Effector memory CD4-positive, alpha-beta T cell (primary cell): ENCODE measurements at regions not wholly inside any gene's neighbourhood (a gene's known extent, or its start where the extent isn't known, plus 50 kb on each side); places are given as distances from the start of the nearest gene placed in this dataset.

ENCODE experiments used
- DNase-seq, 3 donors: peaks; one replicate each; pipeline ENCODE4 v3.0.0-alpha.2; 2020
- H3K27ac ChIP-seq: 2 replicates; pipeline ENCODE4 v1.7.0; 2013; ENCODE audit warnings: mild to moderate bottlenecking, low read length, moderate library complexity; ENCODE audit not compliant: insufficient read depth, poor library complexity, severe bottlenecking
- H3K27me3 ChIP-seq: replicated peaks from 2 replicates; pipeline ENCODE4 v1.7.0; 2013; ENCODE audit warnings: mild to moderate bottlenecking, low read length; ENCODE audit not compliant: insufficient read depth, control insufficient read depth, poor library complexity, severe bottlenecking
- H3K36me3 ChIP-seq: 2 replicates; pipeline ENCODE4 v1.7.0; 2013; ENCODE audit warnings: mild to moderate bottlenecking, low read length, moderate library complexity; ENCODE audit not compliant: control insufficient read depth, insufficient read depth
- H3K4me1 ChIP-seq: 2 replicates; pipeline ENCODE4 v1.7.0; 2013; ENCODE audit warnings: low read length, mild to moderate bottlenecking; ENCODE audit not compliant: control insufficient read depth, insufficient read depth, poor library complexity, severe bottlenecking
- H3K4me3 ChIP-seq: 2 replicates; pipeline ENCODE4 v1.7.0; 2013; ENCODE audit warnings: low read length, low read depth, mild to moderate bottlenecking; ENCODE audit not compliant: insufficient read depth, poor library complexity, severe bottlenecking
- H3K9me3 ChIP-seq: 2 replicates; pipeline ENCODE4 v1.7.0; 2013; ENCODE audit warnings: mild to moderate bottlenecking, low read length, moderate library complexity; ENCODE audit not compliant: control insufficient read depth

DNA sequence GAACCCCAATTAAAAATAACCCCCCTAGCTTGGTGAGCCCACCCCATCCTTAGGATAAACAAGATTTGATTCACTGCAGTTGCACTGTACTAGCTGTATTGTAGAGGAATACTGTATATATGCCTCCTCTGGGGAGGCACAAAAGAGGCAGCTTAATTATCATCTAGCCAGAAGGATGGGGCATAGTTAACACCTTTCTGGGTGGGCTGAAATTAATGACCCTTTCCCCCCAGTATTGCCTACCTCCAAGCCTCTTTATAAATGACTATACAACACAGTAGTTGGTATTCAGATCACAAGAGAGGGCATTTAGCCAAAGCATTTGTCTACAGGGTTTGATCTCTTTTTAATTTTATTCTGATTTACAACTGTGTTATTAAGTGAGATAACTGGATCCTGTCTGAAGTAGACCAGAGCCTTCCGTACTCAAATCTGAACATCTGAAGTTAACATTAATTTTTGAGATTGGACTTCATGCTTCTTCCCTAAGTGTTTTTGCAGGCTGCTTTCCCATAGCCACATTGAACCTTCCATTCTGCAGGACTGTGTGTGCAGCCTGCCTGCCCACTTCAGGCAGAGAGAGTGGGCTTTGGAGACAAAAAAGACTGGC lies 807.0 kb upstream of the ARRDC4 start:
- Histone ChIP-seq H3K4me3 (no peak overlapping the region), H3K27ac (no peak overlapping the region), H3K9me3 (no peaks in the 10 kb centered on the region), H3K4me1 (no peaks in the 10 kb centered on the region), H3K27me3 (no peaks in the 10 kb centered on the region), H3K36me3 (no peaks in the 10 kb centered on the region)
- DNase-seq: no peak

DNA sequence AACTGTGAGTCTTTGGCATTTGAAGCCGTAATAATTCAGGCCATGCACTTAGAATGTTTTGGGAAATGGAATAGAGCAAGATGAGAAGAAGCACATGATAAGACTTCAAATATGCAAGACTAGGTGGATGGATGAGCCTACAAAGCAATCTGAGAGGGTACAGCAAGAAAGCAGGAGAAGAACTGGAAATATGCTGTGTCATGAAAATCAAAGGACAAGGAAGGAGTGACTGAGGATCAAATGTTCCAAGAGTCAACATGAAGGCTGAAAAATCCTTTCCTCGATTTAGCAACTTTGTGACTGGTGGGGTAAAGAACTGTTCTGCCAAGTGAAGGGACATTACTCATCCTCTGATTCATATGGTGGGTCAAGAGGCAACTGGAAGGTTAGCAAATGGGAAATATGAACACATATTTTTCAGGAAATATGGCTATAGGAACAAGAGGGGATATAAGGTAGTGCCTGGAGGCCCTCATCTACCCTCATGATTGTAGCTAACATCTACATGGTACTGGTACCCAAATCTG lies 803.7 kb upstream of the ARRDC4 start:
- DNase-seq: no peak
- H3K4me1 ChIP-seq: no peaks in the 10 kb centered on the region
- no peaks in the 10 kb centered on the region for H3K9me3 ChIP-seq
- no peaks in the 10 kb centered on the region for H3K36me3 ChIP-seq
- H3K27ac ChIP-seq: no peak overlapping the region
- H3K4me3 ChIP-seq: no peak overlapping the region
- H3K27me3 ChIP-seq: no peaks in the 10 kb centered on the region

DNA sequence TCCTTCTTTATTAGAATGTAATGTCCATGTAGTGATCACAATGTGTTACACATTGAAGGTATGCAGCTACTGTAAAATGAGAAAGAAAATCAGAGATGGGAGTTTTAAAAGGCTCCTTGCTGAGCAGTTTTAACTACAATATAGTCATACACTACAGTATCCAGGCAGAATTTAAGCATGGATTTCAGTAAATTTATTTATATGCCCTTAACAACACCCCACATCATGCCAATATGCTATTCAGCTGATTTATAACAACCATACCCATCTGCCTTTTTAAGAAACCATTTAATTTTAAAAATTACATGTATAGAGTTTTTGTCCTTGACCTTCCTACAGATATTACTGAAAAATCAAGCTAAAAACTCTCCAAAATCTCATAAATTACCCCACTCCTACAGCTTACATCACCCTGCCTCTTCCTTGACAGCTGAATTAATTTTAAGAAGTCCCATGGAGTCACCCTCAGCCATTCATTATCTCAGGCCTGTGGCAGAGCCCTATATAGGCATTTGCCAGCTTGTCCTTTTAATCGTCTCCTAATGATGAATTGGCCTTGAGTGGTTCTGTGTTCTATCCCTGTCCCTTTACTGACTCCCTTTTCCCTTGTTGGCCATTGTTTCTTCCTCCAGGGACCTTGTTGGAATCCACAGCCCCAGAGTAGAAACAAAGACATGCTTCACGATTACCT lies 797.6 kb upstream of the ARRDC4 start:
- DNase-seq: no peak
- no peaks in the 10 kb centered on the region for H3K27me3 ChIP-seq
- no peak overlapping the region for H3K4me3 ChIP-seq
- H3K4me1 ChIP-seq: no peaks in the 10 kb centered on the region
- no peak overlapping the region for H3K27ac ChIP-seq
- no peaks in the 10 kb centered on the region for H3K9me3 ChIP-seq
- H3K36me3 ChIP-seq: no peaks in the 10 kb centered on the region

DNA sequence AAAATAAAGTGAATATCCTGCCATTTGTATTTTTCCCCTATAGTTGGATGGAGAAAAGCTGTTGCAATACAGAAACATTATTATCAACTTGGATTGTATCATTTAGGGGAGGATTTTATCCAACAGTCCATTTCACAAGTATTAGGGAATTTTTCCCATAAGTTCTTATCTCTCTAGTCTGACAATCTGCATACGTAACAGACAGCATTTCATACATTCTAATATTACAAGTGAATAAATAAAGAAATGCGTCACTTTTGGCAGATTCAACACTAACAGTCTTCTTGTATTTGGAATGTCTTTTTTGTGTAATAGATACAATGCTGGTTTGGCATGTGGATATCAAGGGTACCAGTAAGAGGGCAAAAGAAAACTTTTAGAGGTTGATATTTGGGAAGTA lies 795.3 kb upstream of the ARRDC4 start:
- no peaks in the 10 kb centered on the region for H3K4me1 ChIP-seq
- H3K27ac ChIP-seq: no peak overlapping the region
- no peak for DNase-seq
- no peak overlapping the region for H3K4me3 ChIP-seq
- no peaks in the 10 kb centered on the region for H3K27me3 ChIP-seq
- no peaks in the 10 kb centered on the region for H3K9me3 ChIP-seq
- H3K36me3 ChIP-seq: no peaks in the 10 kb centered on the region

DNA sequence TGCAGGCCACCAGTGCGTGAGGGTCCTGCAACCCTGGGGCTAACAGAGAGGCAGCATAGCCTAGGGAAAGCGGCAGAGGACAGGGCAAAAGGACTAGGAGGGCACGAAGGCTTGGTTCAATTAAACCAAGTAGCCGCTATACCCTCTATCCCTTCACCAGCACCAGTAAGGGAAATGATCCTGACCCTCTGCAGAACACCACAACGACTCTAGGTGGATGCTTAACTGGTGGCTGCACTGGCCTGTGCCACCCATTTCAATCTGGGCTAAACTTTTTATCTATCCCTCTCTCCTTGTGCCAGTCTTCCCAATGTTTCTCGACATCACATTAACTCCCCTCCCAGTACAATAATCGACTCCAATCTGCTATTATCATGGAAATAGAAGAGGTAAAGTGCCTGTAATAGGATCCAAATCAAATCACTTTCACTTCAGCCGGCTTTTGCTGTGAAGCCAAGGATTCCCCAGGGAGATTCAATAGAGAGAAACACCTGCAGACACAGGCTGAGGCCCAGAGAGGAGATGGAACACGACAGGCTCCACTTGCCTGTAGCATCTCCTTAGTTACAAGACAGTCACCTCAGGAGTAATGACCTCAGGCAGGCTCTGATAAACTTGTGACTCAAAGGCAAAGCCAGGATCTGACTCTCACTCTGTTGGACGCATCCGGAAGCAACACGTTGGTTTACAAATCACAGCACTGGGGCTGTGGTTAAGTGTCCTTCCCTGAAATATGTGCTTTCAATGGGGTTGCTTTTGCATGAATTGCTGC lies 791.6 kb upstream of the ARRDC4 start:
- Histone ChIP-seq H3K9me3 (no peaks in the 10 kb centered on the region), H3K4me3 (no peak overlapping the region), H3K27ac (no peak overlapping the region), H3K4me1 (no peaks in the 10 kb centered on the region), H3K36me3 (no peaks in the 10 kb centered on the region), H3K27me3 (no peaks in the 10 kb centered on the region)
- no peak for DNase-seq

DNA sequence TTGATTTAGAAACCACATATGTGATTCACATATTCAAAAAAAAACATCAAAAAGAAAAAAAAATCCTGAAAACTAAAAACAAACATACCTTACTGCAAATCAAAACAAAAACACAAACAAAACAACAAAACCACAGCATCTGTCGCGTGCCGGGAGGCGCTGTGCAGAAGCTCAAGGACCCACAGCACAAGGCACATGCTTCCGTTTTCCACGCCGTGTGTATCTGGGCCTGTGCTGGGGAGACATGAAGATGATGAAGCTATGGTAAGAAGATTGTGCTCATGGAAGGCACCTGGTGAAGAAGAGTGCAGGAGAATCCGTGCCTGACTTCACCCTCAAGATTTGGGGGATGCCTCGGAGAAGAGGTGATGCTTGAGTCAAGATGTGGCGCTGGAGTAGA lies 788.9 kb upstream of the ARRDC4 start:
- H3K27me3 ChIP-seq: no peaks in the 10 kb centered on the region

DNA sequence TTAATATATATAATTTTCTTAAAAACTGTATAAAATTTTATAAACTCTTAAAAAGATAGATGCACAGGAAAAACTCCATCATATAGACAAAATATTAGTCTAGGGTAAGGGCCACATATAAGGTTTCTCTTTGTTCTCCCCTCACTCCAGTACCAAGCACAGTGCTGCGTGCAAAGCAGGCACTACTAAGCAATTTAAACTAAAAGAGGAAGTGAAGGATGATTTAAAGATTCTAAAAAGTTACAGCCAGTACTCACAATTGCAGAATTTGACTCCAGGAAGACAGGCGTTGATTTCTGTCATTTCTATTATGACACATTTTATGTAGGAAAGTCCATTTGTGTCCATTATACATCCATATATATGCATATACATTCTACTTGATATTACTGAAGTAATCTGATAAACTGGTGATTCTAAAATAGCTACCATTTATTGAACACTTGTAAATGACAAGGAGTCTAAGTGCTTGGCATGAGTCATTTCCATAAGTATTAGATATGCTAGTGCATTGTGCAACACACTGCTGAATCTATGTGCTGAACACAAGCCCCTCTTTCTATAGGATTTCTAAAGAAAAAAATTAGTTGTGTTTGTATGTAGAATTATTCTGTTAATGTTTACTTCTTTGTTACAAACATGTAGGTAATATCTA lies 785.5 kb upstream of the ARRDC4 start:
- H3K27ac ChIP-seq: no peak overlapping the region
- no peaks in the 10 kb centered on the region for H3K27me3 ChIP-seq
- no peaks in the 10 kb centered on the region for H3K36me3 ChIP-seq
- DNase-seq: no peak
- H3K4me1 ChIP-seq: no peaks in the 10 kb centered on the region
- H3K9me3 ChIP-seq: no peaks in the 10 kb centered on the region
- H3K4me3 ChIP-seq: no peak overlapping the region

More for the DNA sequence above, 788.9 kb upstream of the ARRDC4 start:
- DNase-seq: no peak
- Histone ChIP-seq H3K4me3 (no peak overlapping the region), H3K9me3 (no peaks in the 10 kb centered on the region), H3K4me1 (no peaks in the 10 kb centered on the region), H3K27ac (no peak overlapping the region), H3K36me3 (no peaks in the 10 kb centered on the region)

DNA sequence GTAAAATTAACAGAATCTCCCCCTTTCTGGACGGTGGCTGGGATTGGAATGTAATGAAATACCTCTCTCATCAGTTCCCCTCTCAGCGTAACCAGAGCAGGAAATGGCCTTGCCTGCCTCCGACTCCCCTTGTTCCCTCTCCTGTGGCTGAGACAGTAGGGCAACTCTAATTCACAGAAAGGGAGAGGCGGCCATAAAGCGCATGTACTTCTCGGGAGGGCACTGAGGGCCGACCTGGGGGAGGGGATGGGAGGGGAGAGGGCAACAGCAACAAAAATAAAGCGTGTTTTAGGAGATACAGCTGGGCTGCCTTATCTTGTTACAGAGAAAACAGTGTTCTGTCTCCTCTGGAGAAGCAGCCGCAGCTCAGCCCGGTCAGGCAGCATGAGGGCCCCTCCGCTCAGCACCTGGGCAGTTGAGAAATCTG lies 783.3 kb upstream of the ARRDC4 start:
- no peak for DNase-seq
- Histone ChIP-seq H3K27ac (no peak overlapping the region), H3K9me3 (no peaks in the 10 kb centered on the region), H3K4me1 (no peaks in the 10 kb centered on the region), H3K36me3 (no peaks in the 10 kb centered on the region), H3K27me3 (no peaks in the 10 kb centered on the region), H3K4me3 (no peak overlapping the region)

DNA sequence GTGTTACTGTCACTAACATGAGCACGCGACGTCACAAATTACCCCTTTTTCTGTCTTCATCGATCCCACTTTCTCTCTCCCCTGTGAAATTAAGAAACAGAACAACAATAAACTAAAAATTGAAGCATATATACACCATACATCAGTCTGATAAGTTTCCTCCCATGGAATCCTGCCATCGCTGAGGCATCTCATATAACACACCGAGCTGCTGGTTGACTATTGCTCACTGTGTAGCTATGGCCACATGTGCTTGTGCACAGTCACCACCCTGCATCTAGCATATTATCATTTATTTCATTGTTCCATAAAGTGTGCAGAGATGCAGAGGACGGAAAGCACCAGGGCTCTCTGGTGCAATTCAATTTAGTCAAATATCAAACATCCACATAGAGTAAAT lies 777.9 kb upstream of the ARRDC4 start:
- no peak overlapping the region for H3K27ac ChIP-seq
- DNase-seq: no peak
- no peaks in the 10 kb centered on the region for H3K27me3 ChIP-seq

More for the DNA sequence above, 777.9 kb upstream of the ARRDC4 start:
- no peaks in the 10 kb centered on the region for H3K36me3 ChIP-seq
- H3K9me3 ChIP-seq: no peaks in the 10 kb centered on the region
- H3K4me1 ChIP-seq: no peaks in the 10 kb centered on the region
- no peak overlapping the region for H3K4me3 ChIP-seq
